NCI-H1436 treated with DMSO at 0.1 percent for 48 hours (cell line): ENCODE measurements at regions not wholly inside any gene's neighbourhood (a gene's known extent, or its start where the extent isn't known, plus 50 kb on each side); places are given as distances from the start of the nearest gene placed in this dataset.

ENCODE experiments used
- DNase-seq: peaks from one replicate; lab custom pipeline; 2025; lab: John Stamatoyannopoulos, UW

DNA sequence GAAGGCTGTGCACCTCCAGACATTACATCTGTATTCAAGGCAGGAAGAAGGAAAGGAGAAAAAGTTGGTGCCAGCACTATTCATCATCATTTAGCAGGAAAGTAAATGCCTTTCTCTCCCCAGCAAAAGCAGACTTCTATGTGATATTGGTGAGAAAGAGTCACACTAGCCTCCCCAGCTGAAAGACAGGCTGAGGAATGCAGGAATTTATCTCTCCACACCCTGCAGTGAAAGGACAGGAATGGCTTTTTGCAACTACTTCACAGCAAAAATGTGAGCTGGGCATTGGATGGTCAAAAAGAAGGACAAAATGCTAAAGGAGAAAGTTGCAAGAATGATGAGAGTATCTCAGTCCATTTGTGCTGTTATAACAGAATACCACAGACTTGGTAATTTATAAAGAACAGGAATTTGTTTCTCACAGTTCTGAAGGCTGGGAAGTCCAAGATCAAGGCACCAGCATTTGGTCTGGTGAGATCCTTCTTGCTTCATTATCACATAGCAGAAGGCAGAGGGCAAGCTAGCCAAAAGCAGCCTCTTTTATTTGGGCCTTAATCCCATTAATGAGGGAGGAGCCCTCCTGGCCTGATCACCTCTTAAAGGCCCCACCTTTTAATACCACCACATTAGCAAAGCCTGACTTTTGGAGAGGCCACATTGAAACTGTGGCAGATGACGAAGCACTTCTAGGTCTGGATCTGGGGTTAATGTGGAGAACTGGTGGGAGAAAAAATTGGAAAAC lies 388.1 kb upstream of the SLC14A2 start:
- no peak for DNase-seq

GRCh38 chr18:45228796-45229388 lies 386.4 kb upstream of the SLC14A2 start:
- DNase-seq: no peak

- no peak for DNase-seq
Observed at GRCh38 chr18:45231617-45232016, 383.7 kb upstream of the SLC14A2 start.

DNA sequence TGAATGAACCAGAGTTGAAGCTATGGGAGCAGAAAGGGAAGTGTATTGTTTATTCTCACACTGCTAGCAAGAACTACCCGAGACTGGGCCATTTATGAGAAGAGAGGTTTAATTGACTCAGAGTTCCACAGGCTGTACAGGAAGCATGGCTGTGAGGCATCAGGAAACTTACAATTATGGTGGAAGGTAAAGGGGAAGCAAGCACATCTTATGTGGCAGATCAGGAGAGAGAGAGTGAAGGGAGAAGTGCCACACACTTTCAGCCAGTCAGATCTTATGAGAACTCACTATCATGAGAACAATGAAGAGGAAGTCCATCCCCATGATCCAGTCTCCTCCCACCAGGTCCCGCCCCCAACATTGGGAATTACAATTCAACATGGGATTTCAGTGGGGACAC lies 383.2 kb upstream of the SLC14A2 start:
- DNase-seq: no peak

DNA sequence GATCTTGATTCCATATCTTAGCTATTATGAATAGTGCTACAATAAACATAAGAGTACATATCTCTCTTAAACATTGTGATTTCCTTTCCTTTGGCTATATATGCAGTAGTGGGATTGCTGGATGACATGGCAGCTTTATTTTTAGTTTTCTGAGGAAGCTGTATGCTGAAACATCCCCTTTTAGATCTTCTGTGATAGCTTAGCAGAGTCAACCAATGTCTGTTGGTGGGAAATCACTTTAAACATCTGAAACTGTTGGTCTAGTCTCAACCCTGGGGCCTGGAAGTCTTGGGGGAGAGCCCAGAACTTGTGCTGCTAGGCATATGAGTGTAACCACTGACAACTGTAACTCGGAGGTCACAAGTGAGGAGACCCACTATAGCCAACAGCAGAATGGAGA lies 378.6 kb upstream of the SLC14A2 start:
- no peak for DNase-seq

DNA sequence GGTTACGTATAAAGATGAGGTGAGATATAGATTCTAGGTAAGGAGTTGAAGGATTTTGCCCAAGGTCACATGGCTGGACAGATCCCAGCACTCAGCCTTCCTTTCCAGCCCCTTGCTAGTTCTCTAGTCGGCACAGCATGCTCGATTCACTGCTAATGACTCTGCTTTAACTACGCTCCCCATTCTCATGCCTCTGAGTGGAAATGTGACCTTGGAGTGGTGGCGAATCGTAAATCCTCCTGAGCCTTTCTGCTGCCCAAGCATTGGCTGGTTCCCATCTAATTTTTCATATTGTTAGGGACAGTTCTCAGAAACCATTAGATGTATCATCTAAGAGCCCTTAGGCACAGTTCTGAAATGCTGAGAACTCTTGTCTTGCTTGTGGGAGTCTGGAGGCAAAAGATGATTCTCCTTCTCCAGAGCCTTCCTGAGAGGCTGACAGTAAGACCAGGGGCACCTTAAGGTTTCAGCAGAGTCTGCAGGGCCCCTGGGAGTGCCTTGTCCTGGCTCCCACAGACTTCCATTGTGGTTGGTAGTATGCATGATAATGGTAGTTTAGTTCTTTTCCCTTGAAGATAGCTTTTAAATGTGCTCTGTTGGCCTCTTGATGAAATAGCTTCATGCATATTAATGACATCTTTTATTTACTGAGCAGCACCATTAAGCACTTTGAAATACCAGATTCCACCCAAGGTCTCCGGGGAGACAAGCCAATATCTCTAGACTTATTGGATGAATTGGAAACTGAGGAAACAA lies 377.8 kb upstream of the SLC14A2 start:
- no peak for DNase-seq

- DNase-seq: no peak
Observed at GRCh38 chr18:45241271-45241670, 374.0 kb upstream of the SLC14A2 start.

DNA sequence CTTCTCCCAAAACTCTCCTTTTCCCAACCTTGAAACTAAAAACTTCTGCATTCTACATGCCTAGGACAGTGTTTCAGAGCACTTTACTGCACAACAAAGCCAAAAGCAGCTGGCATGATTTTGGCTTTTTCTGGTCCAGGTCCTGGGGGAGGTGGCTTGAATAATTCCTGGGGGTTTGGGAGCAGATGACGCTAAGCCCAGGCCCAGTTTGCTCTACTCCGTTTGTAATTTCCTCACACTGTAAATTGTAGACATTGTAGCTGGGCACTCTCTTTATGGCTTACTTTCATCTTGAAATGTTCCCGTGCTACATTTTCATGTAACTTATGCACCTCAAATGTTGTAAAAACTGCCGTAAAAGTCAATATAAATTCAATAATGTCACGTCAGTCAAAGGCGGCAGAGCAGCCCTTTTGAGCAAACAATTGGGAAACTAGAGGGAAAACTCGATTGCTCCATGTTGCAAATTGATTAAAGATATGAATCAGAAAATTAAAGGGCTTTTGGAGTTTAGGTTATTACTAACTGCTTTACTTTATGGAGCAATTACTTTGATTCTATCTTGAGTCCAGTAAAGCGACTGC lies 373.2 kb upstream of the SLC14A2 start:
- no peak for DNase-seq

DNA sequence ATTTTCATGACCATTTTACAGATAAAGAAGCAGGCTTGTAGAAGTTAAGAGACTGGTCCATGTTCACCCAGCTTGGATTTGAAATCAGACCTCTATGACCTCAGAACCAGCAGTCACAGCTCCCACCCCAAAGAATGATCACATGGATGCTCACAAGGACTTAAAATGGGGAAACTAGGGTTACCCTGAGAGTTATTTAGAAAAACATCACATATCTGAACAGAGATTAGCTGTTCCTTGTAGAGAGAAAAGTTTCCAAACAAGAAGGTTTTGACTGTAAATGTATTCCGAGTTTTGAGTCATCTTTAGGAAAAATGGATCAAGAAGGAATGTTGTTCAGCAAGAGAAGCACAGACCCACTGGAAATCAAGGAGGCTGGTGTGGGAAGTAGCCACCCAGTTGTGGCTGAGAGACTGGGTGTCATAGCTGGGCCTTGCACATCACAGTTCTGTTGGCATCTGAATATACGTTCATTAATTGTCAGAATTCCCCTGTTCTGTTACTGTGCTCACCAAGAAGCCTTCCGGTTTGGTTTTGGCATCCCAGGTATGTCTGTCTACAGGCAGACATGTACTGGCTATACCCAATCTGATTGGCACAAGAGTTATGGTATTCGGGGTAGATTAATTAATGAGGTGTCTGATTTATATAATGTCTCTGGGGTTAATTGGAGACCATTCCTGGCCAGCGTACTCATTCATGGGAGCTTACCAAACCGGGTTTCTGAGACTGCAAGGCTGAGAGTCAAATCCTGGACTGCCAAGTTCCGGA lies 371.8 kb upstream of the SLC14A2 start:
- DNase-seq: no peak

- DNase-seq: no peak
Observed at GRCh38 chr18:45245091-45245511, 370.2 kb upstream of the SLC14A2 start.

- no peak for DNase-seq
Observed at GRCh38 chr18:45248240-45248903, 366.9 kb upstream of the SLC14A2 start.

- no peak for DNase-seq
Observed at GRCh38 chr18:45249246-45249661, 366.0 kb upstream of the SLC14A2 start.

GRCh38 chr18:45250479-45250878 lies 364.8 kb upstream of the SLC14A2 start:
- DNase-seq: no peak

GRCh38 chr18:45251236-45251635 lies 364.0 kb upstream of the SLC14A2 start:
- no peak for DNase-seq

DNA sequence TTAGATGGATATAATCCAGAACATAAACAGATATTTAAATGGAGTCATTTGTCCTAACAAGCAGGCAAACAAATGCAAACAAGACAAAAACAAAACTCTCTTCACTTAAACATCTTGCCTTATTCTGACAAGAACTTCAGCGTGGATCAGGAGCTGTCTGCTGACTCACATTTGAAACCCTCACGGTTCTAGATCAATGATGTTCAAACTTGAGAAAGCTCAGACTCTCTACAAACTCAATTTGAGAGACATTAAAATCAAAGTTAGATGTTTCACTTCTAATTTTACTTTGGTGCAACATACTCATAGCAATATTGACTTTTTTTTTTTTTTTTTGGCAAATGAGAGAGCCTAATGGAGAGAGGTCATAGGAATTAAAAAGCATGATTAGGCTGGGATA lies 362.8 kb upstream of the SLC14A2 start:
- DNase-seq: no peak

DNA sequence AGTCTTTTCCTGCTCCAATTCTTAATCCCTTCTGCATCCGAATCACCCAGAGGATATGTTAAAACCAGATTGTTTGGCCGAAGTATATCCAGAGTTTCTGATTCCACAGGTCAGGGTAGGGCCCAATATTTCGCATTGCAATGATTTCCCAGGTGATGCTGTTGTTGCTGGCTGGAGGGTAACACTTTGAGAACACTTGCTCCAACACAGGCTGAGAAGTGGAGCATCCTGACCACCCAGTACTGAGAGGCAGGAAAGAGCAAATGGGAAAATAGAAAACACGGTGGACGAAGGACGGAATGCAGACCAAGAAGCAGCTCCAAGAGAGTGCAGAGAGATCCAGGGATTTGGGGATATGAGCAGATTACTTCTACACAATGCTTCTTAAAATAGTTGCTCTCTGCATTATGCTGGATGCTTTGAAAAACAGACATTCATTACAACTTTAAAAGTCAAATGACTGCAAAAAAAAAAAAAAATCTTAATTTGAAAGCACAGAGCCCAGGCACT lies 362.2 kb upstream of the SLC14A2 start:
- DNase-seq: no peak

DNA sequence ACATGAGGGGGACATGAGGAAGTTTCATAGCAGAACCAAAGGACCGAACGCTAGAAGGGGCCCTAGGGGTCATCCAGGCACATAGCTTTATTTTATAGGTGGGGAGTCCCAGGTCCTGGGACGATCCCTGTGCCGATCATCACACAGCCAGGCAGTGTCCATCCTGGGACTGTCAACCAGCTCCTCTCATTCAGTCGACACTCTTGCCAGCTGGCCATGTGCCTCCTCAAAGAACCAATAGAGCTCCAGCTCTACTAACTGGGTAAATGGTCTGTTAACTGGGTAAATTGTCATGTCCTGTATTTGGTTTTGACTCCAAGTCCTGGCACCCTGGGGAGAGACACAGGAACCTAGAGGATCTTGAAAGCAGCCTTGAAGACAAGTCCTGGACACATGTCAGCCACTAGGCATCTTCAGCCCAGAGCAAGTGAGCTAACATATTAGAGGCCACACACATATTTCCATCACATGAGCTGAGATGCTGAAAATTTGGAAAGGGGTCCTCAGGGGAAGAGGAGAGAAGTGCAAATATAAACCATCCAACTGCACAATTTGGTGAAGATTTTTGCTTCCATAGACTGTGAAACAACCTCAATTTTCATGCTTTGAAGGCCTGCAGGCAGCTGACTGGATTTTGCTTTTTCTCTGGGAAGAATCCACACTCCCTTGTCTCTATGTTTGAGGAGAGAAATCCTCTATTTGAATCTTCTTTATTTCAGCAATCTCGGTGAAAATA lies 361.1 kb upstream of the SLC14A2 start:
- no peak for DNase-seq

GRCh38 chr18:45254709-45255082 lies 360.6 kb upstream of the SLC14A2 start:
- DNase-seq: no peak

DNA sequence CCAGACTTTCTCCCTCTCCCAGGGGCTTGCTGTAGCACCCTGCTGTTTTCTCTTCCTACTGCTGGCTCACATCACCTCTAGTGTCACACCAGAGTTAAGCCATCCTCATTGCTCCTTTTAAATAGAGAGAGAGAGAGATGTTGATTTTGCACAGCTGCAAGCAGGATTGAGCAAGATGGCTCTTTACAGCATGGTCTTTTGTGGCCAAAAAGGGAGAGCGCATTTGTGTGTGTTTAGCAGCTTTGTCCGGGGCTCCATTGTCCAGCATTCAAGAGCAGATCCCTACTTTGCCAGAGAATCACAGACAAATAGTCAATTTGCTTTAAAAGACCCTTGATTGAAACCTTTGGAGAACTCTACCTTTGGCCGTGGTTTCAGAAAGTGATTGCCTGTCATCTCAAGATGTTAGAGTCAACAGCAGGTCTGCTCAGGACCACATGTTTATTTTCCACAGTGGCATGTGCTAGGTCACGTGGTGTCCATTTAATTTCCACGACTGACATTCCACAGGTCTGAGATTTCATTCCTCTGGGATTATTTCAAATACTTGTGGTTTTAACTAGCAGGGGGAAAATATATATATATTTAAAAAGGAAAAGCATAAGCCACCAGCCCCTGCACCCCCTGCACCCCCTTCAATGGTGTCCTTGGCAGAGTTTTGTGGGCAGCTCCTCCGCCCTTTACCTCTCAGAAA lies 359.9 kb upstream of the SLC14A2 start:
- DNase-seq: no peak

DNA sequence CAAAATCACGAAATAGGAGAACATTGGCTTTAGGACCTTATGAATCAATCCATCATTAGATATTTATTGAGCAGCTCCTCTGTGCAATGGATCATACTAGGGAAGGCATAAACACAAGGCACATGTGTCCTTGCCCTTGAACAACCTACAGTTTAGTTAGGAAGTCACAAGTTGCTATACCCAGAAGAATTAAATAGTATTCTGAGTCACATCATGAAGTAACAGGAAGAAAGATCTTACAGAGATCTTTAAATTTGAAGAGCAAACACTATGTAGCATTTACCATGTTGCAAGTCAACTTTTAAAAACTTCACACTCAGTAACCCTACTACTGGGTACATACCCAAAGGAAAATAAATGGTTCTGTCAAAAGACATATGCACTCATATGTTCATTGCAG lies 355.2 kb upstream of the SLC14A2 start:
- DNase-seq: no peak
